OCI-LY3 (cell line): ENCODE measurements at regions not wholly inside any gene's neighbourhood (a gene's known extent, or its start where the extent isn't known, plus 50 kb on each side); places are given as distances from the start of the nearest gene placed in this dataset.
A peak's percentile ranks its signal among the peaks of the same experiment; 100 is the strongest.

Experiments
- H2AFZ ChIP-seq: fragments of 200-600, 300-600 bp; shearing (Covaris generic); 2 replicates; pipeline ENCODE4 v1.6.0; 2014; ENCODE audit warnings: antibody characterized with exemption, low read depth, low read length
- H3K27ac ChIP-seq: fragments of 200-600, 300-600 bp; sonication (generic); 2 replicates; pipeline ENCODE4 v1.5.1; 2014; ENCODE audit warnings: mild to moderate bottlenecking, low read length, moderate library complexity, mixed read lengths
- H3K27me3 ChIP-seq: fragments of 200-600, 300-600 bp; sonication (generic); 2 replicates; pipeline ENCODE4 v1.6.1; 2014; ENCODE audit warnings: low read depth, low read length, mixed read lengths
- H3K36me3 ChIP-seq: fragments of 200-600, 300-600 bp; sonication (generic); replicated peaks from 2 replicates; pipeline ENCODE3; 2014; ENCODE audit warnings: low read depth, low read length, mixed read lengths
- H3K4me1 ChIP-seq: fragments of 300-600, 200-600 bp; sonication (generic); 2 replicates; pipeline ENCODE4 v1.6.1; 2014; ENCODE audit warnings: low read length, mixed read lengths
- H3K4me2 ChIP-seq: fragments of 200-600, 300-600 bp; sonication (generic); 2 replicates; pipeline ENCODE4 v1.6.1; 2014; ENCODE audit warnings: low read length, mixed read lengths
- H3K4me3 ChIP-seq: fragments of 300-600, 200-600 bp; sonication (generic); 2 replicates; pipeline ENCODE4 v1.5.1; 2014; ENCODE audit warnings: antibody characterized with exemption, mild to moderate bottlenecking, low read length, moderate library complexity
- H3K79me2 ChIP-seq: fragments of 300-600, 200-600 bp; shearing (Covaris generic); 2 replicates; pipeline ENCODE4 v1.6.1; 2014; ENCODE audit warnings: mild to moderate bottlenecking, low read length, mixed read lengths
- H3K9ac ChIP-seq: fragments of 300-600, 200-600 bp; shearing (Covaris generic); 2 replicates; pipeline ENCODE4 v1.6.0; 2014; ENCODE audit warnings: mild to moderate bottlenecking, low read length, moderate library complexity
- H3K9me3 ChIP-seq: fragments of 200-600, 300-600 bp; shearing (Covaris generic); 2 replicates; pipeline ENCODE4 v1.6.1; 2014; ENCODE audit warnings: low read length, mixed read lengths; ENCODE audit not compliant: insufficient read depth
- H4K20me1 ChIP-seq: fragments of 200-600, 300-600 bp; sonication (generic); 2 replicates; pipeline ENCODE4 v1.6.1; 2016; ENCODE audit warnings: low read length, mixed read lengths; ENCODE audit not compliant: insufficient read depth
- CTCF ChIP-seq: fragments of 200-600, 300-600 bp; sonication (generic); IDR thresholded peaks from 2 replicates; pipeline ENCODE4 v1.5.1; 2014; ENCODE audit warnings: antibody characterized with exemption, low read length, low read depth
- EZH2phosphoT487 ChIP-seq: fragments of 200-600 bp; shearing (Covaris generic); IDR thresholded peaks from 2 replicates; pipeline ENCODE4 v1.6.1; 2018; ENCODE audit warnings: antibody characterized with exemption, mixed run types, low read depth

GRCh38 chr21:27248814-27249213, 281.9 kb upstream of the ADAMTS5 start:
- Histone ChIP-seq H4K20me1 (no peaks in the 10 kb centered on the region), H3K27me3 (no peaks in the 10 kb centered on the region), H3K79me2 (no peaks in the 10 kb centered on the region), H3K27ac (no peak overlapping the region), H3K4me1 (no peaks in the 10 kb centered on the region), H2AFZ (no peak overlapping the region), H3K4me3 (no peak overlapping the region), H3K9ac (no peak overlapping the region), H3K9me3 (no peaks in the 10 kb centered on the region), H3K36me3 (no peaks in the 10 kb centered on the region), H3K4me2 (no peak overlapping the region)
- TF ChIP-seq EZH2phosphoT487 (no peak), CTCF (no peak)

- H3K9me3 ChIP-seq: no peaks in the 10 kb centered on the region
- TF ChIP-seq EZH2phosphoT487: no peak
- no peak for TF ChIP-seq CTCF
- H3K4me3 ChIP-seq: no peak overlapping the region
- H3K4me2 ChIP-seq: no peak overlapping the region
- no peak overlapping the region for H2AFZ ChIP-seq
- H3K9ac ChIP-seq: no peak overlapping the region
- H4K20me1 ChIP-seq: no peaks in the 10 kb centered on the region
- no peaks in the 10 kb centered on the region for H3K79me2 ChIP-seq
- no peak overlapping the region for H3K27ac ChIP-seq
- H3K4me1 ChIP-seq: no peaks in the 10 kb centered on the region
- no peaks in the 10 kb centered on the region for H3K27me3 ChIP-seq
- no peaks in the 10 kb centered on the region for H3K36me3 ChIP-seq
These were observed 279.9 kb upstream of the ADAMTS5 start for GRCh38 chr21:27246741-27247140.

- Histone ChIP-seq H3K4me1 (no peaks in the 10 kb centered on the region), H3K4me2 (no peak overlapping the region), H4K20me1 (no peaks in the 10 kb centered on the region), H3K9ac (no peak overlapping the region), H3K27ac (no peak overlapping the region), H2AFZ (0 out of 2 replicates have a peak overlapping the region, but pooled peaks have one; percentile 44), H3K27me3 (no peaks in the 10 kb centered on the region), H3K9me3 (no peaks in the 10 kb centered on the region), H3K79me2 (no peaks in the 10 kb centered on the region), H3K36me3 (no peaks in the 10 kb centered on the region), H3K4me3 (no peak overlapping the region)
- TF ChIP-seq EZH2phosphoT487 (no peak), CTCF (no peak)
These were observed 277.9 kb upstream of the ADAMTS5 start for GRCh38 chr21:27244776-27245175.

- Histone ChIP-seq H3K4me3 (no peak overlapping the region), H4K20me1 (no peaks in the 10 kb centered on the region), H3K9me3 (no peaks in the 10 kb centered on the region), H3K27me3 (no peaks in the 10 kb centered on the region), H2AFZ (no peak overlapping the region), H3K4me1 (no peaks in the 10 kb centered on the region), H3K36me3 (no peaks in the 10 kb centered on the region), H3K79me2 (no peaks in the 10 kb centered on the region), H3K27ac (no peak overlapping the region), H3K9ac (no peak overlapping the region), H3K4me2 (no peak overlapping the region)
- TF ChIP-seq EZH2phosphoT487: no peak
- TF ChIP-seq CTCF: no peak
These were observed 277.5 kb upstream of the ADAMTS5 start for GRCh38 chr21:27244352-27244751.
